ENCODE measurements at regions not wholly inside any gene's neighbourhood (a gene's known extent, or its start where the extent isn't known, plus 50 kb on each side); places are given as distances from the start of the nearest gene placed in this dataset.

DNA sequence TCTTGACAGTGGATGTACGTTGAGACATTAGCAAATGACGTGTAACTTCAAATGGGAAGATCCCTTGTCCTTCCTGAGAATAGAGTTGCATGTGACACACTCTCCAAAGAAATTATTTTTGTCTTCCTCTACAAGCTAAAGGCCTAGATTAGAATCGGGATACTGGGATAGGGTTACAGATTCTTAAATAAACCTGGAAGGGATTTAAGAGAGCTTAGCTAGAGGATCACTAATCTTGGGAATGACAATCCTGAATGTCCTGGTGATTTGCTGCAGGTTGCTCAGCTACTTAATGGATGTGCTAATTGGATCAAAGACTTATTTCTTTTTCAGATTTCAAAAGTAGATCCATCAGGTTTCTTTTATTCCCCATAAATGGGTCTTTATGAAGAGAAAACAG, 101.9 kb downstream of the KCNJ2 start:
- CTCF ChIA-PET (ENCODE audit: partially characterized antibody) = interaction anchor here (0.6 to 1.5 kb wide), 5 partner anchors 9 to 358 kb away, joined by 3 to 6 read pairs (median 3); no protein-coding TSS in a partner anchor
- Histone ChIP-seq H3K27ac (ENCODE audit: low read depth, low read length) (no peak overlapping the region), H4K20me1 (replicated peaks in 1 of 2; ENCODE audit: control insufficient read depth in 1 of 2, insufficient read depth in 2 of 2, low read length in 2 of 2) (no peaks in the 10 kb centered on the region), H2BK5ac (ENCODE audit: low read depth, low read length) (no peak overlapping the region), H3K23me2 (ENCODE audit: low read depth, low read length) (no peaks in the 10 kb centered on the region), H3K27me3 (replicated peaks in 1 of 4; ENCODE audit: control insufficient read depth in 3 of 4, extremely low read depth in 1 of 4, insufficient read depth in 3 of 4, low read length in 3 of 4) (no peaks in the 10 kb centered on the region), H3K56ac (replicated peaks; ENCODE audit: insufficient read length, low read depth, low read length) (no peak overlapping the region), H3K4me1 (replicated peaks in 1 of 4; ENCODE audit: control insufficient read depth in 3 of 4, insufficient read depth in 4 of 4, low read length in 3 of 4) (no peaks in the 10 kb centered on the region), H3K36me3 (ENCODE audit: control insufficient read depth in 2 of 4, insufficient read depth in 4 of 4, low read length in 3 of 4) (no peaks in the 10 kb centered on the region), H3K18ac (ENCODE audit: extremely low read depth, low read length) (no peak overlapping the region), H2BK15ac (ENCODE audit: low read length) (no peak overlapping the region), H3K4me3 (ENCODE audit: extremely low read depth in 1 of 4, insufficient read depth in 2 of 4, low read depth in 3 of 4, low read length in 4 of 4) (no peak overlapping the region), H3K9ac (replicated peaks in 1 of 4; ENCODE audit: extremely low read depth in 1 of 4, low read depth in 3 of 4, low read length in 3 of 4) (no peak overlapping the region), H4K5ac (ENCODE audit: insufficient read length, low read depth, low read length) (no peak overlapping the region), H3K79me1 (ENCODE audit: low read depth, low read length) (no peaks in the 10 kb centered on the region), H3K23ac (ENCODE audit: insufficient read length) (no peak overlapping the region), H2BK12ac (ENCODE audit: low read depth, low read length) (no peak overlapping the region), H3K79me2 (ENCODE audit: control insufficient read depth in 1 of 2, insufficient read depth in 2 of 2, low read length in 2 of 2) (no peaks in the 10 kb centered on the region), H4K8ac (ENCODE audit: extremely low read depth, insufficient read depth, low read length) (no peak overlapping the region), H3K4ac (replicated peaks; ENCODE audit: insufficient read length, low read depth, low read length) (no peak overlapping the region), H2BK20ac (ENCODE audit: low read length) (no peak overlapping the region), H2AFZ (ENCODE audit: low read length) (no peak overlapping the region), H4K91ac (replicated peaks; ENCODE audit: insufficient read length, low read length) (no peak overlapping the region), H2BK120ac (replicated peaks; ENCODE audit: low read depth, low read length) (no peak overlapping the region), H3K9me3 (ENCODE audit: insufficient read depth in 2 of 2, low read depth in 1 of 2, low read length in 1 of 2) (no peaks in the 10 kb centered on the region), H3K14ac (ENCODE audit: insufficient read length) (no peak overlapping the region), H2AK5ac (ENCODE audit: low read depth, low read length) (no peak overlapping the region), H3K4me2 (ENCODE audit: insufficient read depth in 1 of 2, low read depth in 2 of 2, low read length in 2 of 2) (no peak overlapping the region)
- WGBS, 2 experiments (ENCODE audit: extremely low coverage in 1 of 2, insufficient coverage in 1 of 2, insufficient read length in 1 of 2, insufficient replicate concordance in 2 of 2, low coverage in 1 of 2, low lambda C conversion rate in 2 of 2, missing lambda C conversion rate in 1 of 2) = 91% methylated on average over 3 of the region's 3 CpGs; no CpG with 5 or more reads in 1 of the 2 experiments
- DNase-seq (ENCODE audit: low read depth in 1 of 2, low spot score in 2 of 2) (no peak), FAIRE-seq (no peak)
- POLR2A ChIA-PET (ENCODE audit: partially characterized antibody) = no interaction called here
- TF ChIP-seq TEAD4 (IDR thresholded peaks at IDR 0.05; ENCODE audit: low read depth, low read length) (no peak), FOSL1 (IDR thresholded peaks at IDR 0.05; ENCODE audit: insufficient read depth, low read depth, low read length) (no peak), EGR1 (IDR thresholded peaks at IDR 0.05; ENCODE audit: borderline replicate concordance, low read depth, low read length) (no peak), SP1 (IDR thresholded peaks at IDR 0.05; ENCODE audit: low read depth, low read length) (no peak), POU5F1 (IDR thresholded peaks at IDR 0.05; ENCODE audit: low read depth, low read length) (no peak), SIN3A (conservative IDR thresholded peaks at IDR 0.05 in 1 of 2, IDR thresholded peaks at IDR 0.05 in 1 of 2; ENCODE audit: low read depth in 1 of 2, low read length in 2 of 2) (no peak), USF2 (IDR thresholded peaks at IDR 0.05; ENCODE audit: low read length) (no peak), RXRA (IDR thresholded peaks at IDR 0.05; ENCODE audit: insufficient read depth, low read depth, low read length) (no peak), GTF2F1 (IDR thresholded peaks at IDR 0.05; ENCODE audit: borderline replicate concordance, low read depth, low read length) (no peak), CHD2 (IDR thresholded peaks at IDR 0.05; ENCODE audit: low read length) (no peak), SRF (IDR thresholded peaks at IDR 0.05; ENCODE audit: low read depth, low read length) (no peak), TCF12 (IDR thresholded peaks at IDR 0.05; ENCODE audit: low read depth, low read length) (no peak), SIX5 (IDR thresholded peaks at IDR 0.05; ENCODE audit: low read depth, low read length) (no peak), SP4 (IDR thresholded peaks at IDR 0.05; ENCODE audit: low read length) (no peak)
